ENCODE measurements at regions not wholly inside any gene's neighbourhood (a gene's known extent, or its start where the extent isn't known, plus 50 kb on each side); places are given as distances from the start of the nearest gene placed in this dataset.
"Not testable (repeated sequence)": the region's sequence is repeated elsewhere in the genome, so short reads cannot be mapped to it uniquely, and the experiment has no call there.

- DNase-seq (ENCODE audit: extremely low read depth in 1 of 2, low read depth in 1 of 2): no peak
Observed at GRCh38 chr4:14340321-14340720, 662.0 kb upstream of the CPEB2 start.

- DNase-seq (ENCODE audit: extremely low read depth in 1 of 2, low read depth in 1 of 2): no peak
Observed at GRCh38 chr4:14343961-14344360, 658.3 kb upstream of the CPEB2 start.

- no peak for DNase-seq (ENCODE audit: extremely low read depth in 1 of 2, low read depth in 1 of 2)
Observed at GRCh38 chr4:14345356-14345775, 656.9 kb upstream of the CPEB2 start.

- DNase-seq (ENCODE audit: extremely low read depth in 1 of 2, low read depth in 1 of 2): no peak
Observed at GRCh38 chr4:14347526-14347925, 654.8 kb upstream of the CPEB2 start.

- DNase-seq (ENCODE audit: extremely low read depth in 1 of 2, low read depth in 1 of 2): no peak
Observed at GRCh38 chr4:14348506-14348905, 653.8 kb upstream of the CPEB2 start.

GRCh38 chr4:14358544-14359160 is 643.6 kb upstream of the CPEB2 start:
- not testable (repeated sequence) for DNase-seq (ENCODE audit: extremely low read depth in 1 of 2, low read depth in 1 of 2)

GRCh38 chr4:14359991-14360390 is 642.3 kb upstream of the CPEB2 start:
- DNase-seq (ENCODE audit: extremely low read depth in 1 of 2, low read depth in 1 of 2): no peak

GRCh38 chr4:14361084-14361483 is 641.2 kb upstream of the CPEB2 start:
- DNase-seq (ENCODE audit: extremely low read depth in 1 of 2, low read depth in 1 of 2): no peak

- no peak for DNase-seq (ENCODE audit: extremely low read depth in 1 of 2, low read depth in 1 of 2)
Observed at GRCh38 chr4:14362385-14362784, 639.9 kb upstream of the CPEB2 start.

GRCh38 chr4:14364953-14365536 is 637.2 kb upstream of the CPEB2 start:
- no peak for DNase-seq (ENCODE audit: extremely low read depth in 1 of 2, low read depth in 1 of 2)

- DNase-seq (ENCODE audit: extremely low read depth in 1 of 2, low read depth in 1 of 2): no peak
Observed at GRCh38 chr4:14368391-14368790, 633.9 kb upstream of the CPEB2 start.

GRCh38 chr4:14371131-14371530 is 631.1 kb upstream of the CPEB2 start:
- no peak for DNase-seq (ENCODE audit: extremely low read depth in 1 of 2, low read depth in 1 of 2)

GRCh38 chr4:14375816-14376215 is 626.5 kb upstream of the CPEB2 start:
- DNase-seq (ENCODE audit: extremely low read depth in 1 of 2, low read depth in 1 of 2): no peak

- no peak for DNase-seq (ENCODE audit: extremely low read depth in 1 of 2, low read depth in 1 of 2)
Observed at GRCh38 chr4:14379183-14379582, 623.1 kb upstream of the CPEB2 start.

GRCh38 chr4:14383652-14384051 is 618.6 kb upstream of the CPEB2 start:
- no peak for DNase-seq (ENCODE audit: extremely low read depth in 1 of 2, low read depth in 1 of 2)

GRCh38 chr4:14384824-14385223 is 617.5 kb upstream of the CPEB2 start:
- DNase-seq (ENCODE audit: extremely low read depth in 1 of 2, low read depth in 1 of 2): no peak

- no peak for DNase-seq (ENCODE audit: extremely low read depth in 1 of 2, low read depth in 1 of 2)
Observed at GRCh38 chr4:14386196-14386595, 616.1 kb upstream of the CPEB2 start.

- DNase-seq (ENCODE audit: extremely low read depth in 1 of 2, low read depth in 1 of 2): no peak
Observed at GRCh38 chr4:14387647-14388046, 614.6 kb upstream of the CPEB2 start.

GRCh38 chr4:14392378-14392777 is 609.9 kb upstream of the CPEB2 start:
- DNase-seq (ENCODE audit: extremely low read depth in 1 of 2, low read depth in 1 of 2): no peak

GRCh38 chr4:14396183-14396582 is 606.1 kb upstream of the CPEB2 start:
- no peak for DNase-seq (ENCODE audit: extremely low read depth in 1 of 2, low read depth in 1 of 2)

GRCh38 chr4:14399848-14400247 is 602.4 kb upstream of the CPEB2 start:
- no peak for DNase-seq (ENCODE audit: extremely low read depth in 1 of 2, low read depth in 1 of 2)

- no peak for DNase-seq (ENCODE audit: extremely low read depth in 1 of 2, low read depth in 1 of 2)
Observed at GRCh38 chr4:14400307-14400706, 602.0 kb upstream of the CPEB2 start.

- no peak for DNase-seq (ENCODE audit: extremely low read depth in 1 of 2, low read depth in 1 of 2)
Observed at GRCh38 chr4:14403132-14403531, 599.1 kb upstream of the CPEB2 start.

Measured in stimulated activated CD8-positive, alpha-beta memory T cell treated with anti-CD3 and anti-CD28 coated beads, Interleukin-7, amount 100 ng/mL, for 48 hours (primary cell).